ENCODE measurements at regions not wholly inside any gene's neighbourhood (a gene's known extent, or its start where the extent isn't known, plus 50 kb on each side); places are given as distances from the start of the nearest gene placed in this dataset.

GRCh38 chr1:173353350-173353749 lies 123.8 kb upstream of the PRDX6 start:
- TF ChIP-seq POLR2AphosphoS5 (IDR thresholded peaks at IDR 0.05; ENCODE audit: low read depth) (no peak), CTCF (IDR thresholded peaks at IDR 0.05; ENCODE audit: insufficient read depth, low read length) (no peak), REST (IDR thresholded peaks at IDR 0.05; ENCODE audit: insufficient replicate concordance, low read depth) (no peak), GABPA (IDR thresholded peaks at IDR 0.05; ENCODE audit: low read depth) (no peak), SPI1 (IDR thresholded peaks at IDR 0.05; ENCODE audit: borderline replicate concordance, low read depth) (no peak)
